GM18858 (cell line): ENCODE measurements at regions not wholly inside any gene's neighbourhood (a gene's known extent, or its start where the extent isn't known, plus 50 kb on each side); places are given as distances from the start of the nearest gene placed in this dataset.
"Not testable (repeated sequence)": the region's sequence is repeated elsewhere in the genome, so short reads cannot be mapped to it uniquely, and the experiment has no call there.

Experiments
- ATAC-seq: cut with Tn5 transposase; IDR thresholded peaks from one replicate; pipeline ENCODE4 v1.9.1; 2021; ENCODE audit not compliant: unreplicated experiment

- ATAC-seq, result no peak
Measured at GRCh38 chr12:105455261-105455660, 124.8 kb downstream of the C12orf75 start.

- no peak for ATAC-seq
Measured at GRCh38 chr12:105457026-105457425, 126.5 kb downstream of the C12orf75 start.

- no peak for ATAC-seq
Measured at GRCh38 chr12:105459760-105460330, 129.4 kb downstream of the C12orf75 start.

GRCh38 chr12:105461271-105461943, 130.9 kb downstream of the C12orf75 start:
- no peak for ATAC-seq

- no peak for ATAC-seq
Measured at GRCh38 chr12:105461944-105462762, 131.7 kb downstream of the C12orf75 start.

GRCh38 chr12:105462831-105463230, 132.3 kb downstream of the C12orf75 start:
- no peak for ATAC-seq

GRCh38 chr12:105464406-105464805, 133.9 kb downstream of the C12orf75 start:
- ATAC-seq, result no peak

GRCh38 chr12:105466231-105466900, 135.9 kb downstream of the C12orf75 start:
- no peak for ATAC-seq

GRCh38 chr12:105466901-105467598, 136.6 kb downstream of the C12orf75 start:
- ATAC-seq, result no peak

GRCh38 chr12:105467710-105468366, 137.3 kb downstream of the C12orf75 start:
- ATAC-seq, result no peak

- no peak for ATAC-seq
Measured at GRCh38 chr12:105468464-105468863, 138.0 kb downstream of the C12orf75 start.

- no peak for ATAC-seq
Measured at GRCh38 chr12:105469211-105469610, 138.7 kb downstream of the C12orf75 start.

- ATAC-seq, result no peak
Measured at GRCh38 chr12:105469701-105470100, 139.2 kb downstream of the C12orf75 start.

GRCh38 chr12:105470102-105470501, 139.6 kb downstream of the C12orf75 start:
- ATAC-seq, result no peak

- no peak for ATAC-seq
Measured at GRCh38 chr12:105470601-105471000, 140.1 kb downstream of the C12orf75 start.

GRCh38 chr12:105474672-105475071, 144.2 kb downstream of the C12orf75 start:
- no peak for ATAC-seq

GRCh38 chr12:105476616-105477015, 146.1 kb downstream of the C12orf75 start:
- ATAC-seq, result peak; percentile 74

GRCh38 chr12:105477873-105478272, 147.4 kb downstream of the C12orf75 start:
- no peak for ATAC-seq

GRCh38 chr12:105478788-105479187, 148.3 kb downstream of the C12orf75 start:
- not testable (repeated sequence) for ATAC-seq

GRCh38 chr12:105479710-105480109, 149.2 kb downstream of the C12orf75 start:
- no peak for ATAC-seq
